ENCODE measurements at regions not wholly inside any gene's neighbourhood (a gene's known extent, or its start where the extent isn't known, plus 50 kb on each side); places are given as distances from the start of the nearest gene placed in this dataset.

DNA sequence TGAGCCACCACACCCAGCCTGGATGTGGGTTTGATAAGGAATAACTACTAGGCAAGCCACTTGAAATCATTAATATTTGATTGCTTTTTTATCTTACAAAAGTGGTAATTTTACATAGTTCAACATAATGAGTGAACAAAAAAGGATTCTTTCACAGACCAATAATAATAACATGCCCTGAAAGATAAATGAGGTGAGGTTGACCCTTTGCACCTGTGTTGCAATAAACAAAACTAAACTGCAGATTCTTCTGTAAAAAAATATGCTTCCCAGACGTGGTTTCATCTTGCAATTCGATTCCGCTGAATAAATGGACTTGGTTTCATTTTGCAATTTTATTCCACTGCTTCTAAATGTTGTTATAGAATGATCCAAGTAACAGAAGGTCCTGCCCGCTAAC, 1514.9 kb upstream of the TMEM132C start:
- no peak for DNase-seq

DNA sequence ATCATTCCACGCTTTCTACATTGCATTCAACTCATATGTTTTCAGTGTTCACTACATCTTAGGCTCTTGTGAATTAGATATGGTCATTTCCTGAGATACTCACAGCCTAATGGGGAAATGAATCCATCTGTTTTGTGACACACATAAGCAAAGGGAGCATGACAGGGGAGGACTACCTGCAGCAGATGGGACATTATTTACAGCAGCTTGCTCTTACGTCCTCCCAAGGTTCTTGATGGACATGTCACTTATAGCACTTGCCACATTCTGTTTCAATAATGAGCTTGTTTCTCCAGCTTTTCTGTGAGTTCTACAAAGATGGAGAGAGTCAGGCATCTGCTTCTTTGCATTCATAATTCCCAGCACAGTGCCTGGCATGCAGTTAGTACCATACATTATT, 1509.6 kb upstream of the TMEM132C start:
- DNase-seq = no peak

DNA sequence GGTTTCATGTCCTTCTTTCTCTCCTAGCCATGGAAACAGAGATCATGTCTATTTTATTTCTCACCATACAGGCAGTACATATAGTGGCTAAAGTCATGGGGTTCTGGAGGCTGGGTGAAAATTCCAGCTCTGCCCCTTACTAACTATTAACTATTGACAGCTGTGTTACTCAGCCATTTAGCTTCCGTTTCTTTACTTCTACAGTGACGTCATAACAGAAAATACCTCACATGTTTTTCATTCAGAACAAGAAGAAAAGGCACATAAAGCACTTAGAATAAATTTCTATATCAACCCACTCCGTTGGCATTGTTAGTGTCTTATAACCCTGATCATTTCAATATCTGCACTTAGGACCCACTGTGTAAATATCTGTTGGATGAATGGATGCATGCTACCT, 1506.9 kb upstream of the TMEM132C start:
- no peak for DNase-seq

DNA sequence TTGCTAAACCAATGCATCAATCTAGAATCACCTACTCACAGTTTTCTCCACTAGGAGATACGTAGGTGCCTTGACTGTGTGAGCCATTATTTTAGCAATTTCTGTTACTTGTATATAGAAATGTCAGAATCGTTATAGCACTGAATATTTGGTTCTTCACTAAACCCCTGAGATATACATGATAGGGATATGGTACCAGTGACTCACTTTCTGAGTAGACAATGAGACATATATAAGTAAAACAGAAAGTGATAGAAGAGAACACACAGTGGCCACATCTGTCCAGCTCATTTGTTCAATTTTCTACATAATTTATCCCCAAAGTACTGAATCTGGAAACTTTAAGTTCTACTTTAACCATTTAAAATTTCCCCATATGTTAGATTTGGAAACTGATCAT, 1505.5 kb upstream of the TMEM132C start:
- DNase-seq = no peak

DNA sequence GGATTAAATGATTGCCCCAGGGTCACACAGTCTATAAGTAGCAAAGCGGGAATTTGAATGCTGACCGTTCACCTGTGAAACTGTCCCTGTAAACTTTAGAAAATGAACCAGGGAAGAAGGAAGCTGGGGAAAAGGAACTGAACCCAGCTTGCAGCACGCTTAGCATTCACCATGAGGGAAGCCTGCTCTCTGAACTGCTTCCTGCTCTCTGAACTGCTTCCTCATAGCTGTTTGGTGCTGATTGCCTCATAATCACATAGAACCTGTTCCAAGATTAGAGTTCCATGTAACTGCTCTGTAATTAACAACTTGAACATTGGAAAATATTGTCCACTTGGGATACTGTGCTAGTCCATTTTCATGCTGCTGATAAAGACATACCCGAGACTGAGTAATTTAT, 1504.8 kb upstream of the TMEM132C start:
- DNase-seq = no peak

DNA sequence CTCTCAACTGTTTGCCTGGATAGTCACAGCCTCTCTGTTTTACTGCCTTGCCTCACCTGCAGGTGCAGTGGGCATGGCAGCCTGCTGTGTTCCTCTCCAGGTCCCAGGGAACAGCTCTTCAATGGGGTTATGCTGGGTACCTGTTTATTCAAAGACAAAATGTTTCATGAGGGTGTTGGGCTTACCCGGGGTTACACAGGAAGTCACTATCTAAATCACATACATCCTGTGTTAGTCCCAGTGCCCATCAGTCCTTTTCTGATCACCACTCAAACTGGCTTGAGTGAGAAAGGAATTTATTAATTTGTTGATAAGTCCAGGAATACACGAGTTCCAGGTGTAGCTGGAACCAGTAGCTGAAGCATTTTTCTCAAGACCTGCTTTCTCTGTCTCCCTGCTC, 1503.6 kb upstream of the TMEM132C start:
- DNase-seq = no peak

DNA sequence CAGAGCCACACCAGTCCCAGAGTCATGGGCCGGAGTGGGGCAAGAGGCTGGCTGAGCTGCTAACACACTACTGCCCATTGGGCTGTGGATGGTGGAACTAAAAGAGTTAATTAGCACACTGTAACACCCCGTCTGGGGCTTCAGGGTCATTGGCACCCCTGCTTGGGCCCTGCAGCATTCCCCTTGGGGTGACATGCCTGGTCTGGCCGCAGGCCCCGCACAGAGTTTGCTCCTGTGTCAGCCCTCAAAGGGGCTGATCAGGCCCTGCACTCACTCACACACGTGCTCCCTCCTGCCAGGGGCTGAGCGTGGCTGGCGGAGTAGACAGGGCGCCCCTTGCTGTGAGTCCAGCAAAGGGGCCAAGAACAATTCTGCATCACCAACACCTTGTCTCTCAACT, 1499.6 kb upstream of the TMEM132C start:
- DNase-seq = no peak

DNA sequence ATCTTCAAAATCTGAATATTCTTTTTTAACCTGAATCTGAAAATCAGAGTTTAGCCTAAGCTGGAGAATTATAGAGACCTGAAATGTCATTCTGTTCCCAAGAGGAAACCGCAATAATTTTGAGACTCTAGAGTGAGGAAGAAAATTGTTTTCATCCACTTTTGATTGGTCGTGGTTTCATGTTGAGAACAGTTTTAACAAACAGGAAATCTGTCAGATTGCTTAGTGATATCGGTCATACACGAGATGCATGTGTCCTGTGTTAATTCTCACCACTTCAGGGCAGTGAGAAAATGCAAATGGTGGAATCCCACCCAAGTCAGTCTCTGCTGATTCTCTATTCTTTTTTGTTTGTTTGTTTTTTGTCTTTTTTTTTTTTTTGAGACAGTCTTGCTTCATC, 1498.5 kb upstream of the TMEM132C start:
- DNase-seq = no peak

DNA sequence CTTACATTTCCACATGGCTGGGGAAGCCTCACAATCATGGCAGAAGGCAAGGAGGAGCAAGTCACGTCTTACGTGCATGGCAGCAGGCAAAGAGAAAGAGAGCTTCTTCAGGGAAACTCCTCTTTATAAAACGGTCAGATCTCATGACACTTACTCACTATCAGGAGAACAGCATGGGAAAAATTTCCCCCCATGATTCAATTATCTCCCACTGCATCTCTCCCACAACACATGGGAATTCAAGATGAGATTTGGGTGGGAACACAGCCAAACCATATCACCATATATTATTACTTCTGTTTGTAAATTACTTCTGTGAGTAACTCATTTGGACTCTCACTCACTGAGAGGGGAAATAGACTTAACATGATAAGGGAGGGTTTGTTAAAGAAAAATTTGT, 1496.8 kb upstream of the TMEM132C start:
- no peak for DNase-seq

DNA sequence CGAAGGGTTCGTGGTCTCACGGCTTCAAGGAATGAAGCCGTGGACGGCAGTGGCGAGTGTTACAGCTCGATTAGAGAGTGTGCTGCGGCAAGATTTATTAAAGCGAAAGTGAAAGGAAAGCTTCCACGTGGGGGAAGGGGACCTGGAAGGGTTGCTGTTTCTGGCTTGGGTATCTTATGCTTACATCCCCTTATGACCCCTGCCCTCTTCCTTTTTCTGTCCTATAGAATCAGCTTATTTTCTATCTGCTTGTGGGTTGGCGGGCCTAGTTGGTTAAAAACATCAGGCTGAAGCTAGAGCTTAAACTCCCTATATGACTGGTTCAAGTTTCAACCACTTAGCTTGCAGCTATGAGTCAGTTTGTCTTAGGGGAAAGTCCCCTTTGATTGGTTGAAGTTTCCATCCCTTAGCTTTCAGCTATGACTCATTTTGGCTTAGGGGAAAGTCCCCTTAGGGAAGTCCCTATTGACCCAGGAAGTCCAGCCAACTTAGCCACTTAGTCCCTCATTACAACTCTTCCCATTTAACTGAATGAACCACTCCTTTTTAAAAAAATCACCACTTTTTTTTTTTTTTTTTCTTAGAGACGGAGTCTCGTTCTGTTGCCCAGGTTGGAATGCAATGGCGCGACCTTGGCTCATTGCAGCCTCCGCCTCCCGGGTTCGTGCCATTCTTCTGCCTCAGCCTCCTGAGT, 1494.7 kb upstream of the TMEM132C start:
- DNase-seq = peak; percentile 59

DNA sequence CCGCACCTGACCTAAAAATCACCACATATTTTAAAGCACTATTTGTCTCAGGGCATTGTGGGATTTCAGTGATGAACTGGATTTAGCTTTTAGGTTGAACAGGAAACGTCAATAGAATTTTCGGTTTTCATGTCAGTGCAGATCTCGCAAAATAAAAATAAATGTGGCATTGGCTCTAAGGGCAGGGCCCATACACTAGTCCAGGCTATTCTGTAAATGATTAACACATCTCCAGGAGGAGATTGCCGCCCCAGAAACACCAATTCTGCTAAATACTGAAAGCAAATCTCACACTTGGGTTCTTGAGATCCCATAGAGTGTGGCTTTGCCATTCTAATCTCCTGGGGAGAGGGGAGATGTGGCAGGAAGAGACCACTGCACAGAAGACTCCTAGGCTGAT, 1494.0 kb upstream of the TMEM132C start:
- DNase-seq = no peak

DNA sequence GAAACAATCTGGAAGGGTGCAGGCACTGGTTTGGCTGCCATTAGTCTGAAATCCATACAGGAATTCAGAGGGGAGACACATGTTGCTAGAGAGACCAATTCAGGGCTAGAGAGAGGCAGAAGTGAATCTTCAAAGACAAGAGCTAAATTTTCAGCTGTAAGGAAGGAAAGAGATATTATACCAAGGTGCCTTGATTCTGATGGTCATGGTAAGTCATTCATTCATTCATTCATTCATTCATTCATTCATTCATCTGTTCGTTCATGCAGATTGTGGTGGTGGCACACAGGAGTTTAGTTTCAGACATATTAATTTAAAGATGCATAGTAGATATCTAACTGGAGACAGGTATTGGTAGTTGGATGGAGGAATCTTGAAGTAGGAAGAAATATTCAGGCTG, 1493.5 kb upstream of the TMEM132C start:
- no peak for DNase-seq

DNA sequence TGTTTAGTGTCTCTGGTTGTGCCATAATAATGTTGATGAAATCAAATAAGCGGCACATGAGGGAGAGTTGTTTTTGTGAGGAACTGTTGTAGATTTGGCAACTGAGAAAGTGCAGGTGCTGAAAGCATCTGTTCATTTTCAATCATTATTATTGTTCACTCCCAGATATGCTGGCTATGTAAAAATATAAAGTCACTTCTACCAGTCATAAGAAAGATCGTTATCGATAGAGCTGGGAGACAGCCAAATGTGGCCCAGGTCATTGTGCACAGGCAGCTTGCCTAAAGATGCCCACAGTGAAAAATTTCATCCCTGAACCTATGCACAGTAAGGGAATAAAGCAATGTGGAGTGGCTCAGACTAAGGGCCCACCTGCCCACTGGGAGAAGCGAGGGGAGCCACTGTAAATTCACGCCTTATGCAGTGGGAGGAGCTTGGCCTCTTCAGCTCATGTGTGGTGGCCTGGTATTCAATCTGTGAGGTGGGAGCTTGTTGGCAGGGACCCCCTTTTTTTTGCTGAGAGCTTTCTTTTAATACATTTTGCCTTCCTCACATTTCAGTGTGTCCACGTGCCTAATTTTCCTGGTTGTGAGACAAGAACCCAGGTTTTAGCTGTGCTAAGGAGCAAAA, 1490.8 kb upstream of the TMEM132C start:
- DNase-seq = no peak

DNA sequence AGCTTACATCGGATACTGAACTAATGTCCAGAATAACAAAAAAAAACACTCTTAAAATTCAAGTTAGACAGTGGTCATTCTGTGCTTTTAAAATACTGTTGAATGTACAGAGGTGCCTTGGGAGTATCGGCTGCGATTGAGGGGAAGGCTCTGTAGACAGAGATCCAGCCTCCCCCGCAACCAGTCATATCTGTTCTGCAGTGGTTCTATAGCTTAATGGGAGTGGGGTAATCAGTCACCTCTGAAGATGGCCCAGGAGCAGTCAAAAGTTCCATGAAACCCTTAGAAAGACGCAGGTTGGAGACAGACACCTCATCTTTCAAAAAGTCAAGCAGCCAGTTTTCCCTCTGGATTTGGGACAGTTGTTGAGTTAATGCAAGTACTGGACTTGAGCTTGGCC, 1486.6 kb upstream of the TMEM132C start:
- DNase-seq = no peak

DNA sequence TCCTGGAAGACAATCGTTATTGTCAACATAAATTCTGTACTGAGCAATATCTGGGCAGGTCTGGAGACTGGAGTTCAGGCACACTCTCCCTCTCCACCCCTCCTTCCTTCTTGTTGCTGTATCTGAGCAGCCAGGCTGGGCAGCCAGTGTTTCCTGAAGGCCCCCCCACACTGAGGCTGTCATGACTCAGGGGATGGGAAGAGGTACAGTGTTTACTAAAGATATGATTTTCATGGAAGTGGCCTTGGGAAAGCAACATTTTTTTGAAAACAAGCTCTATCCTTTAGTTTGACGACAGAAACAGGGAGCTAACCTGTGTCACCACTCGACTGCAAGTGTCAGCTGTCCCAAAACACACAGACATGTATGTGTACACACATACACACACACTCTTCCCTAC, 1485.4 kb upstream of the TMEM132C start:
- no peak for DNase-seq

DNA sequence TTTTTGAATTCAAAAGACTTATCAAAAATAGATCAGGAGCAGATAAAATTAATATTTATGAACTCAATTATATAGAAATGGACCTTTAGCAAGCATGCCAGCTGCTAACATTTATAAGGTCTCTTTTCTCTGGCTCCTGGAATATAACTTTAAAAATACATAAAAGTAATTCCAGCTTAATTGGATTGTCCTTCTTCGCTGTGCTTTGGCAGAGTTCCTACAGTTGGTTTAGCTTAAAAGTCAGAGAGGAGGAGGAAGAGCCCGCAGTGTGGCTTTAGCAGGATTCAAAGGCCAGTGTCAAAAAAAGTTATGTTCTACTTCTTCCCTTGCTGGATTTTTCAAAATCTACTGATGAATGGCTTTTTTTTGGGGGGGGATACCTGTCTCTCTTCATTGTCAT, 1484.9 kb upstream of the TMEM132C start:
- DNase-seq = no peak

DNA sequence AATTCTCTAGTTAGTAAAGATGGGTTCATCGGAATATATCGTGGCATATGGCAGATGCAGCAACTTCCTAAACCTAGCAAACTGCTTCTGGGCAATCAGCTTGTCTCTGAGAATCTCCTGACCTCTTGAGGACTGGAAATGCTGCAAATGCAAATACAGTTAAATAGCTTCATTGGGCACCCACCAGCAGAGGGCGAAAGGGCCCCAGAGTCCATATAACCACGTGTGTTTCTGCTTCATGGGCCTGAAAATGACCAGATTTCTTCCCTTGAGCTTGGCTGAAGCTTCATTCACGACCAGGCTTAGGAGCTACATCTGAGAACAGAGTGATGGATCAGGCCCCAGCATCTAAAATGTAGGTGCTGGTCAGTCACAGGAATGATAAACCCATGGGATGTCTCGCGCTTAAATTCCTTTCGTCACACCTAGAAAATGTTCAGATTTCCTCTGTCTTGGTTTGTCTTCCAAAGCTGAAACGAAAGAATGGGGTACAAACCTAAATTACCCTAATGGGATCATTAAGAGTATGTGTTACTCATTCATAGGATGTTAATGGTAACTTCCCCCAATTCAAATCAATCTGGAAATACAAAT, 1482.5 kb upstream of the TMEM132C start:
- DNase-seq = peak; percentile 67

DNA sequence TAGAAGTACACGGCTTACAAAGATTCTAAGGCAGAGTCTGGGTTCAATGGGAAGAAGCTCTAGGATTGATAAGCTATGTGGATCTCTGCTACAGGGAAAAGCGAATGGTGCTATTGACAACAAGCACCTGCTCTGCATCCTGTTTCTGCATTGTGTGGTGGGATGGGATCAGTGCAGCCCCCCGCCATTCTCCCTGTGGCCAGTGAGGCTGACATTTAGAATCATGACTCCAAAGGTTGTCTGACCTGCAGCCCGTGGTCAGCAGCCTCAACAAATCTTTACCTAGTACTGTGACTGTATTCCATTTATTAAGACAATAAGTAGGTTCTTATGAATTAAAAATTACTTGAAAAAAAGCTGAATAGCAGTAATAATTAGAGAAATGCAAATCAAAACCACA, 1477.0 kb upstream of the TMEM132C start:
- no peak for DNase-seq

DNA sequence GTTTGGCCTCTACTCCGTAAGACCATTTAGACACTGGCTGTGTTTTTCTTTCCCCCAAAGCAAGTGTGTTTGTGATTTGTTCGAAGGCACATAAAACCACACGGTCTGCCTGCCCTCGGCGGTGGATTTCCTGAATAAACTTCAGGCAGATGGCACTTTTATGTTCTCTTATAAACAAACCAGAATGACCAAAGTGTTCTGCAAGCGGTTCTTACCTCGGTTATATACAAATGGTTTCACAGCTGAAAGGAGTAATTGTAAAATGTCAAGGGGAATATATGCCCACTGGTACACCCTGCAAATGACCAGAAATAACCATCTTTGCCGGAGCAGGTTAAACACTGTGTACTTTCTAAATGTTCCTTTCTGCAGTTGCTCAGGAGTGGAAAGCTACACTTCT, 1475.8 kb upstream of the TMEM132C start:
- no peak for DNase-seq

DNA sequence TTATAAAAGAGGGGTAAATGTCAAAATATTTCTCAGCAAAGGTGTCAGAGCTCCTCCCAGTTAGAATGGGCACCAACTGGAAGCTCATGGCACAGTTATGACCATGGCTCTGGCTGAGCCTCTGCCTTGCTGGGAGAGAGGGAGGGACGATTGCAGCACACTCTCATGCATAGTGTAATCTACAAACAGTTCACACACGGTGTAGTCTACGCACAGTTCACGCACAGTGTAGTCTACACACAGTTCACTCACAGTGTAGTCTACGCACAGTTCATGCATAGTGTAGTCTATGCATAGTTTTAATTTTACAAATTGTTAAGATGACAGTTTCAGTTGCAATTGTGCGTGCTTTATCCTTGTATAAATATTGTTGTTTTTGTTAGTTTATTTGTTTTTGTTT, 1474.6 kb upstream of the TMEM132C start:
- DNase-seq = no peak

DNA sequence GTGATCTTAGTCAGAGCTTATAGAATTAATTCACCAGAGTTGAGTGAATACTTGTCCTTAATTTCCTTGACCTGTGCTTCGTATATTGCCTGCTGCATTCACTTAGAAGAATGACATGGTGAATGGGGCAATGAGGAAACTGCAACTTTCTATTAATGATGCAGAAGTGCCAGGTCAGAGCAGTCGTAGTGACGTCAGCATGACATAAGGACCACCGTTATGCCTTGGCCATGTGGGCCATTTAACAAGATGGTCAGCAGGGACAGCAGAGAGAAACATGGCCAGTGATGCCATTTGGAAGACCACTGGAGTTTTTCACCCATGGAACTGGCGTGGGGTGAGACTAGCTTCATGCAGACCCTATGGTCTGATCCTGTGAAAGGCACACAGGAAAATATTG, 1469.4 kb upstream of the TMEM132C start:
- DNase-seq = no peak

DNA sequence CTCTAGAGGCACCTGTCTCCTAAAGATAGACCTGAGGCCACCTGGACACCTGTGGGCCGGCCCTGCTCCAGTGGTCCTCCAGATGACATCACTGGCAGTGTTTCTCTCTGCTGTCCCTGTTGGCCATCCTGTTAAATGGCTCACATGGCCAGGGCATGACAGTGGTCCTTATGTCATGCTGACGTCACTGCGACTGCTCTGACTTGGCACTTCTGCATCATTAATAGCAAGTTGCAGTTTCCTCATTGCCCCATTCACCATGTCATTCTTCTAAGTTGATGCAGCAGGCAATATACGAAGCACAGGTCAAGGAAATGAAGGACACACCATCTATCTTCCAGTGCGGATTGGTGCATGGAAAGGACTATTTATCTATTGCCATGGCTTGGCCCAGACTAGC, 1468.5 kb upstream of the TMEM132C start:
- no peak for DNase-seq

DNA sequence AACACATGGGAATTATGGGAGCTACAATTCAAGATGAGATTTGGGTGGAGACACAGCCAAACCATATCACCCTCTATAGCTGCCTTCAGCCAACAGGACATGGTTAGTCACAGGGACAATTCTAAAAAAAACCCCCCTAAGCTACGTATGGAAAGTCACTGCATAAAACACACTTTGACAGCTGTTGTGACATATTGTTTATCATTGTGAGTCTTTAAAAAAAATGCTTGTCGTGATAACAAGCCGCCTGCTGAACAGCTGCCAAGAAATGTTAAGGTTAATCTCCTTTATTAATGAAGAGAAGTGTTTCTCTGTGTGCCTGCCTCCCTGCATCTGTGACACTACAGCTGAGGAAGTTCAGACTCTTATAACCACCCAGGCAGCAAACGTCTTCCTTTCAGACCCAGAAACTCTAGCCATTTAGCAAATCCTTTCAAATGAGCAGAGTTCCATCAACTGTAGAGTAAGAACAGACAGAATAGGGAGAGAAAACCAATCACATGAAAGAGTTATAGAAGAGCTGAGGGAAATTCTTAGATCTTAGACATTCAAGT, 1459.6 kb upstream of the TMEM132C start:
- DNase-seq = no peak

DNA sequence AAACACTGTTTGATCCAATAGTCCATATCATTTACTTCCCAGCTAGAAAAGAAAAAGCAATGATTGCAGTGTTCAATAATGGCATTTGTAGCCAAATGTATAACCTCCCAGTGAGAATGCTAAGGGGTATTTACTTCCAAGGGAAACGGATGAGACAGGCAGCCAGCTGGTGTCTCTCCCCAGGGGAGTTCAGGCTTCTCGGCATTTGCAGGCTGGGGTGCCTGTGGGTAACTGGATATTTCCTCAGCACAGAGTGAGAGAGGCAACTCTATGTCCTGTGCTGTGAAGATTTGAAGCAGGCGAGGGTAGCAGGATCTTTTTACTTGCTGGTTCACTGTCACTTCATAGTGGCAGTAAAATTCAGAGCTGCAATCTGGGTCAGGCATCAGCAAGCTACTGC, 1455.6 kb upstream of the TMEM132C start:
- DNase-seq = no peak

DNA sequence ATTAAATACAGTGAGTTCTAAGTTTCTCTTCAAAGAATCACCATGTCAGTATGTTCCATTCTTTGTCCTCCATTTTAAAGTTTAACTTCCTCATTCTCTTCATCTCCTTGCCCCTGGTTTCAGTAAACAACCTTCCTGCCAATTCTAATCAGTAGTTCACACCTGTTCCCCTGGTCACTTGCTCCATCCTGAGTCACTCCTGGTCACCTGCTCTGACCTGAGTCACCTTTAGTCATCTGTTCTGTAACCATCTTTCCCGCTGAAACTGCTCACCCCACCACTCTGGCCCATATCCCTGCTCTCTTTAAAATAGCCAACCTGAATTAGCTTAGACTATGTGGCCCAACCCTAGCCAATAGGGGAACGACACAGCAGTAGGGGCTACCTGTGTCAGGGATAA, 1447.4 kb upstream of the TMEM132C start:
- no peak for DNase-seq
